Panc1 (cell line): ENCODE measurements at regions not wholly inside any gene's neighbourhood (a gene's known extent, or its start where the extent isn't known, plus 50 kb on each side); places are given as distances from the start of the nearest gene placed in this dataset.

Experiments
- ATAC-seq: fragments of 200-7000 bp; cut with Tn5 transposase; 2 replicates; pipeline ENCODE4 v1.9.1; 2020; ENCODE audit warnings: mild to moderate bottlenecking, moderate library complexity
- BruUV-seq: library from RNA; stranded (reverse); fragments of 400-500 nt; replicated peaks from 2 replicates; lab custom pipeline; 2021; lab: Mats Ljungman, UMichigan
- CTCF ChIA-PET: fragments of 300-600 bp; sonication (Branson Sonifier 250); formaldehyde crosslinking; loops from one replicate; lab custom pipeline; 2022; ENCODE audit warnings: antibody characterized with exemption; lab: Charles Lee
- POLR2A ChIA-PET: fragments of 300-600 bp; sonication (Branson Sonifier 250); formaldehyde crosslinking; loops from one replicate; lab custom pipeline; 2022; ENCODE audit warnings: antibody characterized with exemption; lab: Charles Lee
- DNase-seq: peaks from one replicate; pipeline ENCODE4 v3.0.0-alpha.2; 2010; ENCODE audit warnings: low read depth, low spot score
- H3K27ac ChIP-seq: 2 replicates; pipeline ENCODE4 v1.5.1; 2011; ENCODE audit warnings: mild to moderate bottlenecking, low read length, inconsistent platforms
- H3K27me3 ChIP-seq: fragments of 200-500 bp; sonication (Bioruptor generic); 2 replicates; pipeline ENCODE4 v1.6.0; 2014; ENCODE audit warnings: low read length, inconsistent platforms; ENCODE audit not compliant: control insufficient read depth, insufficient read depth
- H3K36me3 ChIP-seq: fragments of 200-500 bp; sonication (Bioruptor generic); 2 replicates; pipeline ENCODE4 v1.5.1; 2014; ENCODE audit warnings: inconsistent platforms, mild to moderate bottlenecking, low read length, moderate library complexity; ENCODE audit not compliant: control insufficient read depth, insufficient read depth
- H3K4me1 ChIP-seq: 2 replicates; pipeline ENCODE4 v1.5.1; 2011; ENCODE audit warnings: inconsistent platforms, mild to moderate bottlenecking, low read length, moderate library complexity; ENCODE audit not compliant: control insufficient read depth, insufficient read depth
- H3K4me3 ChIP-seq, 2 experiments: 2 replicates each; pipeline ENCODE4 v1.5.1; 2011 to 2012; ENCODE audit warnings: low read depth in 2 of 2, low read length in 2 of 2, mild to moderate bottlenecking in 2 of 2, inconsistent platforms in 1 of 2, moderate library complexity in 1 of 2
- H3K9me3 ChIP-seq: fragments of 200-500 bp; sonication (Bioruptor generic); 2 replicates; pipeline ENCODE4 v1.5.1; 2014; ENCODE audit warnings: low read depth, mild to moderate bottlenecking, inconsistent platforms, low read length, moderate library complexity; ENCODE audit not compliant: control insufficient read depth, insufficient read depth
- POLR2AphosphoS5 ChIP-seq: IDR thresholded peaks from 2 replicates; pipeline ENCODE4 v1.6.1; 2012; ENCODE audit warnings: mild to moderate bottlenecking, low read depth, low read length, moderate library complexity
- SIN3A ChIP-seq: IDR thresholded peaks from 2 replicates; pipeline ENCODE4 v1.6.1; 2012; ENCODE audit warnings: low read depth, mild to moderate bottlenecking, low read length, moderate library complexity, borderline replicate concordance; ENCODE audit not compliant: insufficient read depth
- TCF7L2 ChIP-seq: IDR thresholded peaks from 2 replicates; pipeline ENCODE4 v1.6.1; 2011; ENCODE audit warnings: mild to moderate bottlenecking, low read depth, low read length, inconsistent platforms
- in situ Hi-C: cut with HindIII; loops from 2 replicates; pipeline ENCODE4 v1.10.0; 2016; ENCODE audit warnings: low sequenced_read_pairs, low pct_unique_long_range_greater_than_20kb
- intact Hi-C: fragments of 100-400 bp; cut with micrococcal nuclease; formaldehyde crosslinking; loops from one replicate; pipeline ENCODE4 v1.10.0; 2022; ENCODE audit not compliant: unreplicated experiment
- TF ChIP-seq, protein P1 (sequence below), 2 experiments: IDR thresholded peaks; 2 replicates each; pipeline ENCODE4 v1.6.1; 2011 to 2012; ENCODE audit warnings: low read depth in 2 of 2, control low read depth in 1 of 2, low read length in 1 of 2, mild to moderate bottlenecking in 1 of 2, moderate library complexity in 1 of 2; ENCODE audit not compliant: insufficient read depth in 1 of 2
- TF ChIP-seq, protein P2 (sequence below): fragments of 450-650 bp; IDR thresholded peaks from 2 replicates; pipeline ENCODE4 v1.5.1; 2017; ENCODE audit warnings: mild to moderate bottlenecking

DNA sequence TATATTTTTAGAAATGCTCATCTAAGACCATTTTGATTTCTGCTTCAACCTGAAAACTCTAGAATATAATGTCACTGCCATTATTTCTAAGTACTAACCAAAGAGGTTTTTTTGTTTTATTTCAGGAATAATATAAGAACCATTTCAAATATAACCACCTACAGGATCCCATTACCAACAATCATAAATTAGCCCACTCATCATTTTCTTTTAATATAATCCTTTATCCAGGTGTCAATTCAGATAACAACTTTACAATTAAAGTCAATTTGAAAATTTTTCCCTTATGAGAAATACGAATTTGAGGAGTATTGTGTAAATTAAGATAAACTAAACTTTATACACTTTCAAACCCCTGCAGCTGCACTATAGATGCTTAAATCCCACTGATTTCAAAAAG lies 1043.0 kb upstream of the CNTN5 start:
- ATAC-seq (no peak), DNase-seq (no peak)
- BruUV-seq = no TSS peak
- Histone ChIP-seq H3K4me3 (no peak overlapping the region), H3K27me3 (no peaks in the 10 kb centered on the region), H3K36me3 (no peaks in the 10 kb centered on the region), H3K27ac (no peak overlapping the region), H3K9me3 (no peaks in the 10 kb centered on the region), H3K4me1 (no peaks in the 10 kb centered on the region)
- ChIA-PET CTCF (no interaction called here), POLR2A (no interaction called here)
- in situ Hi-C loops = no loop called here
- TF ChIP-seq, protein P1, sequence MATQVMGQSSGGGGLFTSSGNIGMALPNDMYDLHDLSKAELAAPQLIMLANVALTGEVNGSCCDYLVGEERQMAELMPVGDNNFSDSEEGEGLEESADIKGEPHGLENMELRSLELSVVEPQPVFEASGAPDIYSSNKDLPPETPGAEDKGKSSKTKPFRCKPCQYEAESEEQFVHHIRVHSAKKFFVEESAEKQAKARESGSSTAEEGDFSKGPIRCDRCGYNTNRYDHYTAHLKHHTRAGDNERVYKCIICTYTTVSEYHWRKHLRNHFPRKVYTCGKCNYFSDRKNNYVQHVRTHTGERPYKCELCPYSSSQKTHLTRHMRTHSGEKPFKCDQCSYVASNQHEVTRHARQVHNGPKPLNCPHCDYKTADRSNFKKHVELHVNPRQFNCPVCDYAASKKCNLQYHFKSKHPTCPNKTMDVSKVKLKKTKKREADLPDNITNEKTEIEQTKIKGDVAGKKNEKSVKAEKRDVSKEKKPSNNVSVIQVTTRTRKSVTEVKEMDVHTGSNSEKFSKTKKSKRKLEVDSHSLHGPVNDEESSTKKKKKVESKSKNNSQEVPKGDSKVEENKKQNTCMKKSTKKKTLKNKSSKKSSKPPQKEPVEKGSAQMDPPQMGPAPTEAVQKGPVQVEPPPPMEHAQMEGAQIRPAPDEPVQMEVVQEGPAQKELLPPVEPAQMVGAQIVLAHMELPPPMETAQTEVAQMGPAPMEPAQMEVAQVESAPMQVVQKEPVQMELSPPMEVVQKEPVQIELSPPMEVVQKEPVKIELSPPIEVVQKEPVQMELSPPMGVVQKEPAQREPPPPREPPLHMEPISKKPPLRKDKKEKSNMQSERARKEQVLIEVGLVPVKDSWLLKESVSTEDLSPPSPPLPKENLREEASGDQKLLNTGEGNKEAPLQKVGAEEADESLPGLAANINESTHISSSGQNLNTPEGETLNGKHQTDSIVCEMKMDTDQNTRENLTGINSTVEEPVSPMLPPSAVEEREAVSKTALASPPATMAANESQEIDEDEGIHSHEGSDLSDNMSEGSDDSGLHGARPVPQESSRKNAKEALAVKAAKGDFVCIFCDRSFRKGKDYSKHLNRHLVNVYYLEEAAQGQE (IDR thresholded peaks at IDR 0.05; ENCODE audit: insufficient read depth in 1 of 2, low read depth in 2 of 2, low read length in 1 of 2) = no peak
- TF ChIP-seq POLR2AphosphoS5 (no peak), SIN3A (no peak), TCF7L2 (no peak)
- TF ChIP-seq, protein P2, sequence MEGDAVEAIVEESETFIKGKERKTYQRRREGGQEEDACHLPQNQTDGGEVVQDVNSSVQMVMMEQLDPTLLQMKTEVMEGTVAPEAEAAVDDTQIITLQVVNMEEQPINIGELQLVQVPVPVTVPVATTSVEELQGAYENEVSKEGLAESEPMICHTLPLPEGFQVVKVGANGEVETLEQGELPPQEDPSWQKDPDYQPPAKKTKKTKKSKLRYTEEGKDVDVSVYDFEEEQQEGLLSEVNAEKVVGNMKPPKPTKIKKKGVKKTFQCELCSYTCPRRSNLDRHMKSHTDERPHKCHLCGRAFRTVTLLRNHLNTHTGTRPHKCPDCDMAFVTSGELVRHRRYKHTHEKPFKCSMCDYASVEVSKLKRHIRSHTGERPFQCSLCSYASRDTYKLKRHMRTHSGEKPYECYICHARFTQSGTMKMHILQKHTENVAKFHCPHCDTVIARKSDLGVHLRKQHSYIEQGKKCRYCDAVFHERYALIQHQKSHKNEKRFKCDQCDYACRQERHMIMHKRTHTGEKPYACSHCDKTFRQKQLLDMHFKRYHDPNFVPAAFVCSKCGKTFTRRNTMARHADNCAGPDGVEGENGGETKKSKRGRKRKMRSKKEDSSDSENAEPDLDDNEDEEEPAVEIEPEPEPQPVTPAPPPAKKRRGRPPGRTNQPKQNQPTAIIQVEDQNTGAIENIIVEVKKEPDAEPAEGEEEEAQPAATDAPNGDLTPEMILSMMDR = no peak
- intact Hi-C loops = no loop called here

DNA sequence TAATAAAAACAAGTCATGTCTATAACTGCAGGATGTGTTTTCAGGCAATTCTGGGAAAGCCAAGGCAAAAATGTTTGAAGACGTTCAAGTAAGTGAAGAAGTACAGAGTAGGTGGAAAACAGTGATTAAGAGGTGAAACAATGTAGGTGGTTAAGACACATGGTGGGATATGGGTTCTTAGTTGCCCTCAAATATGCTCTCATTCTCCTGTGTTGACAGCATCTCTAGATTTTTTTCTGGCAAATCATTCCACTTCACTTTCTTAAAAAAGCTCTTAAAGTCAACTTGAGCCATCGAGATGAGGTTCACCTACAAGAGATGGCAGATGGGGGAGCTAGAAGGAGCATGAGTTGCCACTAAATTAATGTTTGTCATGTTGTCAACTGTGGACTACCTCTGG lies 1041.0 kb upstream of the CNTN5 start:
- Histone ChIP-seq H3K4me3 (no peak overlapping the region), H3K4me1 (no peaks in the 10 kb centered on the region), H3K36me3 (no peaks in the 10 kb centered on the region), H3K9me3 (no peaks in the 10 kb centered on the region), H3K27me3 (no peaks in the 10 kb centered on the region), H3K27ac (no peak overlapping the region)
- DNase-seq = no peak
- TF ChIP-seq, protein P2 = no peak
- TF ChIP-seq POLR2AphosphoS5 = no peak
- no peak for TF ChIP-seq SIN3A
- TF ChIP-seq, protein P1 (IDR thresholded peaks at IDR 0.05; ENCODE audit: insufficient read depth in 1 of 2, low read depth in 2 of 2, low read length in 1 of 2) = no peak
- no peak for TF ChIP-seq TCF7L2
- in situ Hi-C loops (no loop called here), intact Hi-C loops (no loop called here)
- no peak for ATAC-seq
- CTCF ChIA-PET = no interaction called here
- no TSS peak for BruUV-seq
- POLR2A ChIA-PET = no interaction called here
